ENCODE measurements at regions not wholly inside any gene's neighbourhood (a gene's known extent, or its start where the extent isn't known, plus 50 kb on each side); places are given as distances from the start of the nearest gene placed in this dataset.
A peak's percentile ranks its signal among the peaks of the same experiment; 100 is the strongest.

- DNase-seq (no peak), ATAC-seq (no peak)
- intact Hi-C loops (cut with micrococcal nuclease) = no loop called here
Observed at GRCh38 chr14:62118461-62118860, 356.2 kb downstream of the SNAPC1 start.

- no peak for DNase-seq
- intact Hi-C loops (cut with micrococcal nuclease) = no loop called here
- no peak for ATAC-seq
Observed at GRCh38 chr14:62118871-62119270, 356.7 kb downstream of the SNAPC1 start.

GRCh38 chr14:62123961-62124360 is 361.7 kb downstream of the SNAPC1 start:
- no peak for DNase-seq
- ATAC-seq = no peak
- intact Hi-C loops (cut with micrococcal nuclease) = no loop called here

- intact Hi-C loops (cut with micrococcal nuclease) = no loop called here
- DNase-seq (no peak), ATAC-seq (no peak)
Observed at GRCh38 chr14:62125793-62126192, 363.6 kb downstream of the SNAPC1 start.

- ATAC-seq (peak; percentile 52), DNase-seq (no peak)
- intact Hi-C loops (cut with micrococcal nuclease) = no loop called here
Observed at GRCh38 chr14:62126879-62127478, 364.8 kb downstream of the SNAPC1 start.

GRCh38 chr14:62130441-62130840 is 368.2 kb downstream of the SNAPC1 start:
- ATAC-seq = no peak
- intact Hi-C loops (cut with micrococcal nuclease) = loop anchor here (10.0 kb wide), 1 partner anchor 846 kb away; the partner anchor contains the start of gene TMEM30B

GRCh38 chr14:62133776-62134550 is 371.7 kb downstream of the SNAPC1 start:
- no peak for DNase-seq
- intact Hi-C loops (cut with micrococcal nuclease) = loop anchor here (10.0 kb wide), 1 partner anchor 849 kb away; the partner anchor contains the start of gene TMEM30B
- no peak for ATAC-seq

More at GRCh38 chr14:62130441-62130840, 368.2 kb downstream of the SNAPC1 start:
- no peak for DNase-seq

GRCh38 chr14:62138593-62138992 is 376.4 kb downstream of the SNAPC1 start:
- ATAC-seq (peak; percentile 72), DNase-seq (peak; percentile 24)

GRCh38 chr14:62141139-62141538 is 378.9 kb downstream of the SNAPC1 start:
- no peak for DNase-seq
- no peak for ATAC-seq
- intact Hi-C loops (cut with micrococcal nuclease) = no loop called here

More at GRCh38 chr14:62138593-62138992, 376.4 kb downstream of the SNAPC1 start:
- intact Hi-C loops (cut with micrococcal nuclease) = loop anchor here (10.0 kb wide), 1 partner anchor 854 kb away; the partner anchor contains the start of gene TMEM30B

GRCh38 chr14:62143245-62143644 is 381.0 kb downstream of the SNAPC1 start:
- no peak for DNase-seq
- peak; percentile 80 for ATAC-seq
- intact Hi-C loops (cut with micrococcal nuclease) = no loop called here

GRCh38 chr14:62144863-62145262 is 382.6 kb downstream of the SNAPC1 start:
- intact Hi-C loops (cut with micrococcal nuclease) = no loop called here
- DNase-seq (no peak), ATAC-seq (peak; percentile 73)

GRCh38 chr14:62146030-62146429 is 383.8 kb downstream of the SNAPC1 start:
- peak; percentile 53 for ATAC-seq
- intact Hi-C loops (cut with micrococcal nuclease) = no loop called here
- no peak for DNase-seq

- intact Hi-C loops (cut with micrococcal nuclease) = no loop called here
- ATAC-seq = no peak
- no peak for DNase-seq
Observed at GRCh38 chr14:62156052-62156451, 393.8 kb downstream of the SNAPC1 start.

- ATAC-seq (no peak), DNase-seq (no peak)
- intact Hi-C loops (cut with micrococcal nuclease) = no loop called here
Observed at GRCh38 chr14:62158779-62159178, 396.6 kb downstream of the SNAPC1 start.

GRCh38 chr14:62159314-62159713 is 397.1 kb downstream of the SNAPC1 start:
- DNase-seq (no peak), ATAC-seq (no peak)
- intact Hi-C loops (cut with micrococcal nuclease) = no loop called here

GRCh38 chr14:62162998-62163589 is 400.9 kb downstream of the SNAPC1 start:
- ATAC-seq (peak; percentile 34), DNase-seq (no peak)
- intact Hi-C loops (cut with micrococcal nuclease) = no loop called here

GRCh38 chr14:62168564-62169155 is 406.4 kb downstream of the SNAPC1 start:
- ATAC-seq (no peak), DNase-seq (no peak)
- intact Hi-C loops (cut with micrococcal nuclease) = no loop called here

- peak; percentile 54 for ATAC-seq
- DNase-seq = no peak
- intact Hi-C loops (cut with micrococcal nuclease) = no loop called here
Observed at GRCh38 chr14:62179367-62180018, 417.3 kb downstream of the SNAPC1 start.

- intact Hi-C loops (cut with micrococcal nuclease) = no loop called here
- DNase-seq = no peak
Observed at GRCh38 chr14:62181591-62181990, 419.4 kb downstream of the SNAPC1 start.

More at GRCh38 chr14:62181591-62181990, 419.4 kb downstream of the SNAPC1 start:
- ATAC-seq = no peak
